Suprapubic skin (tissue), 3 donors: ENCODE measurements at regions not wholly inside any gene's neighbourhood (a gene's known extent, or its start where the extent isn't known, plus 50 kb on each side); places are given as distances from the start of the nearest gene placed in this dataset.

Experiments
- EP300 ChIP-seq: sonication (generic); formaldehyde crosslinking; IDR thresholded peaks from one replicate; pipeline ENCODE4 v1.6.1; 2017; ENCODE audit warnings: antibody characterized with exemption
- POLR2A ChIP-seq, 2 donors: fragments of 450-650 bp; IDR thresholded peaks; one replicate each; pipeline ENCODE4 v1.6.1; 2017; ENCODE audit warnings: antibody characterized with exemption in 2 of 2, mild to moderate bottlenecking in 2 of 2, moderate library complexity in 2 of 2
- TF ChIP-seq, protein P1 (sequence below), 2 donors: fragments of 200-600 bp in 1 of 2; fragments of 450-650 bp in 1 of 2; sonication (generic) in 1 of 2; IDR thresholded peaks; one replicate each; pipeline ENCODE4 v1.5.1; 2016 to 2019; ENCODE audit warnings: antibody characterized with exemption in 2 of 2, mild to moderate bottlenecking in 1 of 2, moderate library complexity in 1 of 2

GRCh38 chr5:74957029-74957784 lies 91.0 kb upstream of the FAM169A start:
- TF ChIP-seq, protein P1, sequence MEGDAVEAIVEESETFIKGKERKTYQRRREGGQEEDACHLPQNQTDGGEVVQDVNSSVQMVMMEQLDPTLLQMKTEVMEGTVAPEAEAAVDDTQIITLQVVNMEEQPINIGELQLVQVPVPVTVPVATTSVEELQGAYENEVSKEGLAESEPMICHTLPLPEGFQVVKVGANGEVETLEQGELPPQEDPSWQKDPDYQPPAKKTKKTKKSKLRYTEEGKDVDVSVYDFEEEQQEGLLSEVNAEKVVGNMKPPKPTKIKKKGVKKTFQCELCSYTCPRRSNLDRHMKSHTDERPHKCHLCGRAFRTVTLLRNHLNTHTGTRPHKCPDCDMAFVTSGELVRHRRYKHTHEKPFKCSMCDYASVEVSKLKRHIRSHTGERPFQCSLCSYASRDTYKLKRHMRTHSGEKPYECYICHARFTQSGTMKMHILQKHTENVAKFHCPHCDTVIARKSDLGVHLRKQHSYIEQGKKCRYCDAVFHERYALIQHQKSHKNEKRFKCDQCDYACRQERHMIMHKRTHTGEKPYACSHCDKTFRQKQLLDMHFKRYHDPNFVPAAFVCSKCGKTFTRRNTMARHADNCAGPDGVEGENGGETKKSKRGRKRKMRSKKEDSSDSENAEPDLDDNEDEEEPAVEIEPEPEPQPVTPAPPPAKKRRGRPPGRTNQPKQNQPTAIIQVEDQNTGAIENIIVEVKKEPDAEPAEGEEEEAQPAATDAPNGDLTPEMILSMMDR (IDR thresholded peaks at IDR 0.05) = no peak
- TF ChIP-seq POLR2A (IDR thresholded peaks at IDR 0.05) (no peak), EP300 (no peak)
